Lower leg skin (tissue), 3 donors: ENCODE measurements at regions not wholly inside any gene's neighbourhood (a gene's known extent, or its start where the extent isn't known, plus 50 kb on each side); places are given as distances from the start of the nearest gene placed in this dataset.

Source experiments
- POLR2A ChIP-seq, 2 donors: fragments of 450-650 bp; IDR thresholded peaks; one replicate each; pipeline ENCODE4 v1.6.1; 2016 to 2017; ENCODE audit warnings: antibody characterized with exemption in 2 of 2, mild to moderate bottlenecking in 1 of 2, moderate library complexity in 1 of 2
- TF ChIP-seq, protein P1 (sequence below), 3 donors: fragments of 450-650 bp; IDR thresholded peaks; one replicate each; pipeline ENCODE4 v1.5.1; 2016; ENCODE audit warnings: antibody characterized with exemption in 3 of 3, mild to moderate bottlenecking in 3 of 3, moderate library complexity in 2 of 3

DNA sequence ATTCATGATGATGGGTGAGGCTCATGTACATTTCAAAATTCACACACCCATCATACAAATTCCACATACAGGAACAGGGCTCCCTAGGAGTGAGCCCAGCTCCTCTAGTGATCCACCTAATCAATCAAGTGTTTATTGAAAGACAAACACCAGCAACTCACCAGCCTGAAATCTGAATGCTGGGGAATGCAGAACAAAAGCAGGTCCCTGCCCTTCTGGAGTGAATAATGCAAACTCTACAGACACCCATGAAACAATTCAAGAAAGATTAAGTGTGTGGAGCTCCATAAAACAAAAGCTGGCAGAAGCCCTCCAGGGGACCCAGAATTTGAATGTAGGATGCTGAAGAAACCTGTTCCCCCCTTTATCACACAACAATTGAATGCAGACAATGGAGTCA, 396.7 kb upstream of the JARID2 start:
- TF ChIP-seq, protein P1, sequence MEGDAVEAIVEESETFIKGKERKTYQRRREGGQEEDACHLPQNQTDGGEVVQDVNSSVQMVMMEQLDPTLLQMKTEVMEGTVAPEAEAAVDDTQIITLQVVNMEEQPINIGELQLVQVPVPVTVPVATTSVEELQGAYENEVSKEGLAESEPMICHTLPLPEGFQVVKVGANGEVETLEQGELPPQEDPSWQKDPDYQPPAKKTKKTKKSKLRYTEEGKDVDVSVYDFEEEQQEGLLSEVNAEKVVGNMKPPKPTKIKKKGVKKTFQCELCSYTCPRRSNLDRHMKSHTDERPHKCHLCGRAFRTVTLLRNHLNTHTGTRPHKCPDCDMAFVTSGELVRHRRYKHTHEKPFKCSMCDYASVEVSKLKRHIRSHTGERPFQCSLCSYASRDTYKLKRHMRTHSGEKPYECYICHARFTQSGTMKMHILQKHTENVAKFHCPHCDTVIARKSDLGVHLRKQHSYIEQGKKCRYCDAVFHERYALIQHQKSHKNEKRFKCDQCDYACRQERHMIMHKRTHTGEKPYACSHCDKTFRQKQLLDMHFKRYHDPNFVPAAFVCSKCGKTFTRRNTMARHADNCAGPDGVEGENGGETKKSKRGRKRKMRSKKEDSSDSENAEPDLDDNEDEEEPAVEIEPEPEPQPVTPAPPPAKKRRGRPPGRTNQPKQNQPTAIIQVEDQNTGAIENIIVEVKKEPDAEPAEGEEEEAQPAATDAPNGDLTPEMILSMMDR (IDR thresholded peaks at IDR 0.05) = no peak
- no peak for TF ChIP-seq POLR2A (IDR thresholded peaks at IDR 0.05)
